HEK293 (cell line): ENCODE measurements at regions not wholly inside any gene's neighbourhood (a gene's known extent, or its start where the extent isn't known, plus 50 kb on each side); places are given as distances from the start of the nearest gene placed in this dataset.

Experiments used
- CTCF ChIA-PET: fragments of 350-600 bp; formaldehyde crosslinking; extraction: SDS; loops from one replicate; lab custom pipeline; 2021; ENCODE audit warnings: antibody characterized with exemption; lab: Yijun Ruan, JAX
- POLR2A ChIA-PET: fragments of 300-600 bp; formaldehyde crosslinking; extraction: SDS; loops from one replicate; lab custom pipeline; 2020; ENCODE audit warnings: antibody characterized with exemption, inconsistent platforms; lab: Yijun Ruan, JAX
- H3K27ac ChIP-seq: fragments of 200-500 bp; sonication (Bioruptor generic); 2 replicates; pipeline ENCODE4 v1.5.1; 2014; ENCODE audit warnings: low read depth, low read length, control low read depth, inconsistent platforms; ENCODE audit errors: extremely low read depth
- H3K36me3 ChIP-seq, 2 experiments: fragments of 200-500 bp in 1 of 2; sonication (Bioruptor generic) in 1 of 2; 1 replicate in 1 of 2; 2 replicates in 1 of 2; pipeline ENCODE4 v1.5.1; 2014 to 2017; ENCODE audit warnings: inconsistent platforms in 2 of 2, low read length in 2 of 2; ENCODE audit not compliant: control insufficient read depth in 2 of 2, insufficient read depth in 1 of 2
- H3K4me1 ChIP-seq: fragments of 200-500 bp; sonication (Bioruptor generic); 2 replicates; pipeline ENCODE4 v1.5.1; 2014; ENCODE audit warnings: mild to moderate bottlenecking, low read length, inconsistent platforms; ENCODE audit not compliant: control insufficient read depth, insufficient read depth
- H3K4me3 ChIP-seq: 2 replicates; pipeline ENCODE4 v1.5.1; 2011; ENCODE audit warnings: low read depth, mild to moderate bottlenecking, control low read depth, low read length, moderate library complexity
- H3K9me3 ChIP-seq: fragments of 200-500 bp; sonication (Bioruptor generic); 2 replicates; pipeline ENCODE4 v1.5.1; 2014; ENCODE audit warnings: low read depth, low read length, inconsistent platforms; ENCODE audit not compliant: control insufficient read depth, insufficient read depth
- FEZF1 ChIP-seq: fragments of 450-650 bp; formaldehyde crosslinking; IDR thresholded peaks from 2 replicates; pipeline ENCODE4 v1.5.1; 2016; ENCODE audit warnings: missing biosample characterization, missing genetic modification characterization
- KLF16 ChIP-seq: fragments of 450-650 bp; formaldehyde crosslinking; IDR thresholded peaks from 2 replicates; pipeline ENCODE4 v1.5.1; 2017; ENCODE audit warnings: missing biosample characterization, missing genetic modification characterization
- REST ChIP-seq: fragments of 450-650 bp; formaldehyde crosslinking; IDR thresholded peaks from 2 replicates; pipeline ENCODE4 v1.5.1; 2016; ENCODE audit warnings: missing biosample characterization, missing genetic modification characterization
- SCRT2 ChIP-seq: fragments of 450-650 bp; formaldehyde crosslinking; IDR thresholded peaks from 2 replicates; pipeline ENCODE4 v1.5.1; 2016; ENCODE audit warnings: missing biosample characterization, missing genetic modification characterization
- SP3 ChIP-seq: fragments of 450-650 bp; formaldehyde crosslinking; IDR thresholded peaks from 2 replicates; pipeline ENCODE4 v1.5.1; 2016; ENCODE audit warnings: missing biosample characterization, missing genetic modification characterization
- WT1 ChIP-seq: fragments of 450-650 bp; formaldehyde crosslinking; IDR thresholded peaks from 2 replicates; pipeline ENCODE4 v1.5.1; 2016; ENCODE audit warnings: missing biosample characterization, missing genetic modification characterization
- ZNF133 ChIP-seq: fragments of 450-650 bp; formaldehyde crosslinking; IDR thresholded peaks from 2 replicates; pipeline ENCODE4 v1.5.1; 2016; ENCODE audit warnings: missing biosample characterization, missing genetic modification characterization
- ZNF140 ChIP-seq: fragments of 450-650 bp; formaldehyde crosslinking; IDR thresholded peaks from 2 replicates; pipeline ENCODE4 v1.5.1; 2016; ENCODE audit warnings: missing biosample characterization, missing genetic modification characterization
- ZNF184 ChIP-seq: fragments of 450-650 bp; IDR thresholded peaks from 2 replicates; pipeline ENCODE4 v1.5.1; 2018; ENCODE audit warnings: missing biosample characterization, mild to moderate bottlenecking, missing genetic modification characterization
- ZNF221 ChIP-seq: fragments of 450-650 bp; formaldehyde crosslinking; IDR thresholded peaks from 2 replicates; pipeline ENCODE4 v1.5.1; 2017; ENCODE audit warnings: missing biosample characterization, missing genetic modification characterization, borderline replicate concordance
- ZNF239 ChIP-seq: fragments of 450-650 bp; formaldehyde crosslinking; IDR thresholded peaks from 2 replicates; pipeline ENCODE4 v1.5.1; 2016; ENCODE audit warnings: missing biosample characterization, missing genetic modification characterization
- ZNF24 ChIP-seq: fragments of 450-650 bp; formaldehyde crosslinking; IDR thresholded peaks from 2 replicates; pipeline ENCODE4 v1.5.1; 2016; ENCODE audit warnings: missing biosample characterization, missing genetic modification characterization
- ZNF488 ChIP-seq: fragments of 450-650 bp; formaldehyde crosslinking; IDR thresholded peaks from 2 replicates; pipeline ENCODE4 v1.5.1; 2016; ENCODE audit warnings: missing biosample characterization, missing genetic modification characterization
- ZNF529 ChIP-seq: fragments of 450-650 bp; formaldehyde crosslinking; IDR thresholded peaks from 2 replicates; pipeline ENCODE4 v1.5.1; 2017; ENCODE audit warnings: missing genetic modification characterization, missing biosample characterization; ENCODE audit not compliant: insufficient replicate concordance
- ZNF610 ChIP-seq: fragments of 450-650 bp; formaldehyde crosslinking; IDR thresholded peaks from 2 replicates; pipeline ENCODE4 v1.5.1; 2016; ENCODE audit warnings: missing biosample characterization, missing genetic modification characterization, borderline replicate concordance
- ZNF623 ChIP-seq: fragments of 450-650 bp; formaldehyde crosslinking; IDR thresholded peaks from 2 replicates; pipeline ENCODE4 v1.5.1; 2016; ENCODE audit warnings: missing biosample characterization, missing genetic modification characterization
- ZNF658 ChIP-seq: fragments of 450-650 bp; formaldehyde crosslinking; IDR thresholded peaks from 2 replicates; pipeline ENCODE4; 2016; ENCODE audit warnings: missing biosample characterization, missing genetic modification characterization
- ZNF776 ChIP-seq: fragments of 450-650 bp; formaldehyde crosslinking; IDR thresholded peaks from 2 replicates; pipeline ENCODE4 v1.5.0; 2017; ENCODE audit warnings: missing biosample characterization, missing genetic modification characterization, borderline replicate concordance
- ZNF777 ChIP-seq: fragments of 450-650 bp; formaldehyde crosslinking; IDR thresholded peaks from 2 replicates; pipeline ENCODE4 v1.5.1; 2017; ENCODE audit warnings: missing biosample characterization, missing genetic modification characterization, borderline replicate concordance
- ZSCAN18 ChIP-seq: fragments of 450-650 bp; formaldehyde crosslinking; IDR thresholded peaks from 2 replicates; pipeline ENCODE4 v1.5.1; 2016; ENCODE audit warnings: missing biosample characterization, missing genetic modification characterization
- TF ChIP-seq, protein P1 (sequence below): fragments of 450-650 bp; formaldehyde crosslinking; IDR thresholded peaks from 2 replicates; pipeline ENCODE4 v1.5.1; 2017; ENCODE audit warnings: missing biosample characterization, missing genetic modification characterization
- TF ChIP-seq, protein P2 (sequence below): fragments of 450-650 bp; formaldehyde crosslinking; IDR thresholded peaks from 2 replicates; pipeline ENCODE4 v1.5.1; 2017; ENCODE audit warnings: missing biosample characterization, missing genetic modification characterization

DNA sequence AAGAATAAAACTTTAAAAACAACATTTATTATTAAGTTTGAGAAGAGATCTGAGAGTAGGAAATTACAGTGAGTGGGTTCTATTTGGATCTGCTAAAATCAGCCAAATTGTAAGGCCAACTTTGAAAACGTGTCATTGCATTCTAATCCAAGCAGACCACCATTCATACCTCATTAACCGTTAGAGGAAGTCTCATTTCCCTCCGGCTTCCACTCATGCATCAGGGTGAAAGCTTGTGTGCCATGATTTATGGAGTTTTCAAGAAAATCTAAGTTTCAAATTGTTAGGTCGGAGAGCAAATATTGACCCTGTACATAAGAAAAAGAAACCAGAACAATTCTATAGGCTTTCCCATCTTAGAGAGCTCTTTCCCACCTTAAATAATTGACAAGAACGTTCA, 166.6 kb upstream of the NRG3 start (continued):
- TF ChIP-seq ZNF24 (tag by site-specific recombination) (no peak), FEZF1 (tag by site-specific recombination) (no peak), ZNF776 (tag by site-specific recombination) (no peak), ZSCAN18 (tag by site-specific recombination) (no peak)

- TF ChIP-seq ZNF529 (tag by site-specific recombination) (no peak), ZNF488 (tag by site-specific recombination) (no peak), ZNF133 (tag by site-specific recombination) (no peak), ZNF623 (tag by site-specific recombination) (no peak), ZNF610 (no peak), ZNF777 (tag by site-specific recombination) (no peak), WT1 (tag by site-specific recombination) (no peak), ZNF239 (tag by site-specific recombination) (no peak), ZNF140 (tag by site-specific recombination) (no peak), ZSCAN18 (tag by site-specific recombination) (no peak), ZNF658 (tag by site-specific recombination) (no peak), KLF16 (tag by site-specific recombination) (no peak), REST (tag by site-specific recombination) (no peak), ZNF184 (tag by site-specific recombination) (no peak), ZNF221 (tag by site-specific recombination) (no peak), SP3 (no peak), SCRT2 (tag by site-specific recombination) (no peak)
- TF ChIP-seq, protein P1, sequence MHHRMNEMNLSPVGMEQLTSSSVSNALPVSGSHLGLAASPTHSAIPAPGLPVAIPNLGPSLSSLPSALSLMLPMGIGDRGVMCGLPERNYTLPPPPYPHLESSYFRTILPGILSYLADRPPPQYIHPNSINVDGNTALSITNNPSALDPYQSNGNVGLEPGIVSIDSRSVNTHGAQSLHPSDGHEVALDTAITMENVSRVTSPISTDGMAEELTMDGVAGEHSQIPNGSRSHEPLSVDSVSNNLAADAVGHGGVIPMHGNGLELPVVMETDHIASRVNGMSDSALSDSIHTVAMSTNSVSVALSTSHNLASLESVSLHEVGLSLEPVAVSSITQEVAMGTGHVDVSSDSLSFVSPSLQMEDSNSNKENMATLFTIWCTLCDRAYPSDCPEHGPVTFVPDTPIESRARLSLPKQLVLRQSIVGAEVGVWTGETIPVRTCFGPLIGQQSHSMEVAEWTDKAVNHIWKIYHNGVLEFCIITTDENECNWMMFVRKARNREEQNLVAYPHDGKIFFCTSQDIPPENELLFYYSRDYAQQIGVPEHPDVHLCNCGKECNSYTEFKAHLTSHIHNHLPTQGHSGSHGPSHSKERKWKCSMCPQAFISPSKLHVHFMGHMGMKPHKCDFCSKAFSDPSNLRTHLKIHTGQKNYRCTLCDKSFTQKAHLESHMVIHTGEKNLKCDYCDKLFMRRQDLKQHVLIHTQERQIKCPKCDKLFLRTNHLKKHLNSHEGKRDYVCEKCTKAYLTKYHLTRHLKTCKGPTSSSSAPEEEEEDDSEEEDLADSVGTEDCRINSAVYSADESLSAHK (tag by site-specific recombination) = no peak
- TF ChIP-seq, protein P2, sequence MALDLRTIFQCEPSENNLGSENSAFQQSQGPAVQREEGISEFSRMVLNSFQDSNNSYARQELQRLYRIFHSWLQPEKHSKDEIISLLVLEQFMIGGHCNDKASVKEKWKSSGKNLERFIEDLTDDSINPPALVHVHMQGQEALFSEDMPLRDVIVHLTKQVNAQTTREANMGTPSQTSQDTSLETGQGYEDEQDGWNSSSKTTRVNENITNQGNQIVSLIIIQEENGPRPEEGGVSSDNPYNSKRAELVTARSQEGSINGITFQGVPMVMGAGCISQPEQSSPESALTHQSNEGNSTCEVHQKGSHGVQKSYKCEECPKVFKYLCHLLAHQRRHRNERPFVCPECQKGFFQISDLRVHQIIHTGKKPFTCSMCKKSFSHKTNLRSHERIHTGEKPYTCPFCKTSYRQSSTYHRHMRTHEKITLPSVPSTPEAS = no peak
- H3K27ac ChIP-seq = no peak overlapping the region
- H3K36me3 ChIP-seq = no peaks in the 10 kb centered on the region
- no peak overlapping the region for H3K4me3 ChIP-seq
- no peaks in the 10 kb centered on the region for H3K4me1 ChIP-seq
- ChIA-PET CTCF (no interaction called here), POLR2A (no interaction called here)
- H3K9me3 ChIP-seq = no peaks in the 10 kb centered on the region
These were observed 166.1 kb upstream of the NRG3 start for GRCh38 chr10:81708929-81709328.
